GM23248 (cell line): ENCODE measurements at regions not wholly inside any gene's neighbourhood (a gene's known extent, or its start where the extent isn't known, plus 50 kb on each side); places are given as distances from the start of the nearest gene placed in this dataset.

Experiments used
- DNase-seq: peaks from one replicate; pipeline ENCODE4 v3.0.0-alpha.2; 2015
- H2AFZ ChIP-seq: fragments of 200-600 bp; sonication (generic); 2 replicates; pipeline ENCODE4 v1.6.1; 2016; ENCODE audit warnings: antibody characterized with exemption
- H3F3A ChIP-seq: fragments of 200-600 bp; sonication (generic); 2 replicates; pipeline ENCODE4 v1.6.1; 2016; ENCODE audit warnings: mild to moderate bottlenecking, antibody characterized with exemption, mixed run types; ENCODE audit not compliant: insufficient read depth
- H3K27ac ChIP-seq: fragments of 200-600 bp; sonication (generic); 2 replicates; pipeline ENCODE4 v1.5.1; 2016; ENCODE audit warnings: mild to moderate bottlenecking
- H3K27me3 ChIP-seq: fragments of 200-600 bp; sonication (generic); replicated peaks from 2 replicates; pipeline ENCODE4 v1.6.1; 2016; ENCODE audit warnings: mild to moderate bottlenecking; ENCODE audit not compliant: insufficient read depth
- H3K36me3 ChIP-seq: fragments of 200-600 bp; sonication (generic); 2 replicates; pipeline ENCODE4 v1.6.1; 2016; ENCODE audit warnings: low read depth, mild to moderate bottlenecking
- H3K4me1 ChIP-seq: fragments of 200-600 bp; sonication (generic); 2 replicates; pipeline ENCODE4 v1.6.1; 2016; ENCODE audit warnings: mild to moderate bottlenecking; ENCODE audit not compliant: insufficient read depth
- H3K4me2 ChIP-seq: fragments of 200-600 bp; sonication (generic); one replicate; pipeline ENCODE4 v1.6.1; 2016; ENCODE audit warnings: mild to moderate bottlenecking; ENCODE audit not compliant: unreplicated experiment
- H3K4me3 ChIP-seq: fragments of 200-600 bp; sonication (generic); 2 replicates; pipeline ENCODE4 v1.5.1; 2016; ENCODE audit warnings: mild to moderate bottlenecking
- H3K79me2 ChIP-seq: fragments of 200-600 bp; sonication (generic); 2 replicates; pipeline ENCODE4 v1.6.1; 2016; ENCODE audit warnings: mild to moderate bottlenecking; ENCODE audit not compliant: insufficient read depth
- H3K9ac ChIP-seq: fragments of 200-600 bp; sonication (generic); 2 replicates; pipeline ENCODE4 v1.6.1; 2016; ENCODE audit warnings: mild to moderate bottlenecking
- H3K9me2 ChIP-seq: fragments of 200-600 bp; sonication (generic); 2 replicates; pipeline ENCODE4 v1.6.1; 2016; ENCODE audit warnings: mixed run types, mild to moderate bottlenecking, moderate library complexity; ENCODE audit not compliant: insufficient read depth
- H3K9me3 ChIP-seq: fragments of 200-600 bp; sonication (generic); one replicate; pipeline ENCODE4 v1.6.1; 2017; ENCODE audit warnings: low read depth
- H4K20me1 ChIP-seq: fragments of 200-600 bp; sonication (generic); 2 replicates; pipeline ENCODE4 v1.6.0; 2016; ENCODE audit not compliant: insufficient read depth
- EZH2 ChIP-seq: fragments of 200-600 bp; sonication (generic); IDR thresholded peaks from 2 replicates; pipeline ENCODE4 v1.6.1; 2018; ENCODE audit warnings: antibody characterized with exemption, mild to moderate bottlenecking; ENCODE audit not compliant: insufficient read depth, poor library complexity, severe bottlenecking
- EZH2phosphoT487 ChIP-seq: fragments of 200-600 bp; sonication (generic); IDR thresholded peaks from 2 replicates; pipeline ENCODE4 v1.6.1; 2018; ENCODE audit warnings: antibody characterized with exemption, moderate library complexity, mild to moderate bottlenecking, low read depth; ENCODE audit not compliant: insufficient read depth
- WGBS, 2 experiments: methylation state at CpG; one replicate each; pipeline ENCODE4 v1.1.6; 2015 to 2017; ENCODE audit warnings: low lambda C conversion rate in 2 of 2, low coverage in 1 of 2; ENCODE audit errors: missing lambda C conversion rate in 2 of 2; 5-methylcytosine and 5-hydroxymethylcytosine counted together
- in situ Hi-C: fragments of 300-500 bp; cut with MboI; formaldehyde crosslinking; loops from 2 replicates; pipeline ENCODE4 v1.15.0; 2020

DNA sequence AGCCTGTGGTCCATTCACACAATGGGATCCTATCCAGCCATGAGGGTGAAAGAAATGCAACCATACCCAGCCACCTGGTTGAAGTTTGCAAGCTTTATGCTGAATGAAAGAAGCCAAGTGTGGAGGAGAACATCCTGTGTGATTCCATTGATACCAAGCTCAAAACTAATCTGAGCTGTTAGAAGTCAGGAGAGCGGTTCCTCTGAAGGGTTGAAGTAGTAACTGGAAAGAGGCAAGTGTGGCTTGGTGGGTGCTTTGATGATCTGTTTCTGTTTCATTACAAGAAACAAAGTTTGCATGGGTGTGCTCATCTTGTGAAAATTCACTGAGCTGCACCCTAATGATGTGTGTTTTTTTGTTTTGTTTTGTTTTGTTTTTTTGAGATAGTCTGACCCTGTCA lies 99.4 kb downstream of the SALL1 start:
- H4K20me1 ChIP-seq: no peaks in the 10 kb centered on the region
- no peak for DNase-seq
- TF ChIP-seq EZH2phosphoT487: no peak
- TF ChIP-seq EZH2: no peak
- no peaks in the 10 kb centered on the region for H3K36me3 ChIP-seq
- no peak overlapping the region for H2AFZ ChIP-seq
- 0 out of 2 replicates have a peak, but pooled peaks cover 4% of the 10 kb centered on the region for H3K27me3 ChIP-seq
- no peaks in the 10 kb centered on the region for H3F3A ChIP-seq
- no peak overlapping the region for H3K4me3 ChIP-seq
- WGBS, 2 experiments: 65 to 69% methylated on average over 1 of the region's 1 CpG
- no peak overlapping the region for H3K4me2 ChIP-seq
- H3K9me3 ChIP-seq: no peaks in the 10 kb centered on the region
- no peaks in the 10 kb centered on the region for H3K79me2 ChIP-seq
- no peaks in the 10 kb centered on the region for H3K9me2 ChIP-seq
- H3K9ac ChIP-seq: no peak overlapping the region
- H3K27ac ChIP-seq: no peak overlapping the region
- in situ Hi-C loops: no loop called here
- H3K4me1 ChIP-seq: no peaks in the 10 kb centered on the region

DNA sequence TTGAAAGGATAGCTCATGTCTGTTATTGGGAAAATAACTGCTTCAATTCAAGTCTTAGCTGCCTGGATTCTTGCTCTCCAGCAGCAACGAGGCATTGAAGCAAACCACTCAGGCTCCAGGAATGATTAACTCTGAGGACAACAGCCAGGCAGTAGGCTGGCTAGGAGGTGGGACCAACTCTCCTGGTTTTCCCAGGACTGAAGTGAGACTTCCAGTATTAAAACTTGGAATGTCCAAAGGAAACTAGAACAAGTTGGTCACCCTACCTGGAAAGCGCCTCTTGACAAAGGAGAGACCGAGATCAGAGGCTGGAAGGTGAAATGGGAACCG lies 100.7 kb downstream of the SALL1 start:
- 59 to 60% methylated on average over 4 of the region's 4 CpGs for WGBS, 2 experiments
- no peaks in the 10 kb centered on the region for H4K20me1 ChIP-seq
- no peaks in the 10 kb centered on the region for H3K9me2 ChIP-seq
- H3K27me3 ChIP-seq: no peaks in the 10 kb centered on the region
- no peaks in the 10 kb centered on the region for H3K9me3 ChIP-seq
- H3K79me2 ChIP-seq: no peaks in the 10 kb centered on the region
- TF ChIP-seq EZH2 (no peak), EZH2phosphoT487 (no peak)
- no peaks in the 10 kb centered on the region for H3F3A ChIP-seq
- no peak for DNase-seq
- H3K27ac ChIP-seq: no peak overlapping the region
- no peak overlapping the region for H3K9ac ChIP-seq
- H3K36me3 ChIP-seq: no peaks in the 10 kb centered on the region
- no peak overlapping the region for H3K4me3 ChIP-seq
- no peak overlapping the region for H3K4me2 ChIP-seq
- H2AFZ ChIP-seq: no peak overlapping the region
- in situ Hi-C loops: no loop called here
- no peaks in the 10 kb centered on the region for H3K4me1 ChIP-seq

DNA sequence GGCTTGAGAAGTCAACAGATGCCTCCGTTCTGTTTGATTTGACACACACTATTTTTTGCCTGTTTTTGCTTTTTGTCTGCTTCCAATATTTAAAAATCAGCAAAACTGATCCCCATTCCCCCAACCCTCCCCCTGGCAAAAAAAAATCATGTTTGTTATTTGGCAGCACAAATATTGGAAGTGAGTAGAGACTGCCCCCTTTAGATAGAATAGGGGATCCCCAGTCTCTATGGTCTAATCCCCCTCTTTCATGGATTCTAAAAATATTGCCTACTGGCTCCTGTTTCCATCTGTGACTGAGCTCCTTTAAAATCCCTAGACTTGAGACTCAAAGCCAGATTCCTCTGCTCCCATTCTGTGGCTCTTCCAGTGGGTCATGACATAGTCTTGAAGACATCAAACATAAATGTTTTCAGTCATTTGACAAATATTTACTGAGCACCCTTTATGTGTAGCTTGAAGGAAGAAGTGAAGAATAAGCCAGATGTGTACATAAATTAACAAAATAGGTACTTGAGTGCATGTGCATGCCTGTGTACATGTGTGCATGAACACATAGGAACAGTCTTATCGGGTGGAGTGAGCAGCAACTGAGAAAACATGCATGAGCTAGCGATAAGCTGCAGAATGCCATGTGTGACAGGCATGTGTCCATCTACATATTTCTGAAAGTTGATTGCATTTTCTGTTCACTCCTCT lies 101.2 kb downstream of the SALL1 start:
- DNase-seq: no peak
- TF ChIP-seq EZH2phosphoT487 (no peak), EZH2 (no peak)
- Histone ChIP-seq H3K9ac (no peak overlapping the region), H3K27me3 (no peaks in the 10 kb centered on the region), H3K27ac (no peak overlapping the region), H3K9me2 (no peaks in the 10 kb centered on the region), H3K4me3 (no peak overlapping the region), H4K20me1 (no peaks in the 10 kb centered on the region), H3K4me1 (no peaks in the 10 kb centered on the region), H3K9me3 (no peaks in the 10 kb centered on the region), H2AFZ (no peak overlapping the region), H3K4me2 (no peak overlapping the region), H3F3A (no peaks in the 10 kb centered on the region), H3K79me2 (no peaks in the 10 kb centered on the region), H3K36me3 (no peaks in the 10 kb centered on the region)
- in situ Hi-C loops: no loop called here
- 56 to 67% methylated on average over 3 of the region's 3 CpGs for WGBS, 2 experiments

DNA sequence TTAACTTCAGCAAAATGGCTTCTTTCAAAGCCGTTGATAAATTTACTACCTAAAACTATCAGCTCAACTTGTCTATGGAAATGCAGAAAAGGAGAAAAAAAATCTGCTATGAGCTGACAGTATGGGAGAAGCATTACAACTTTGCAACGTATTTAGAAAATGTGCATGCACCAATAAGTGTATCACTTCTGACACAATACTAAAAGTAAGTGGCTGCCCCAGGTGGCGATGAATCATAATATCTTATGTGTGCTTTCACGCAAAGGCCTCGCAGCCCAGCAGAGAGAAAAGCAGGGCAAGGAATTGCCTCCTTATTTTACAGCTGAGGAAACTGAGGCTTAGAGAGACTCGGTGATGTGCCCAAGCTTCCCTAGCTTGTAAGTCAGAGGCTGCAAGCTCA lies 101.8 kb downstream of the SALL1 start:
- in situ Hi-C loops: no loop called here
- no peak for DNase-seq

DNA sequence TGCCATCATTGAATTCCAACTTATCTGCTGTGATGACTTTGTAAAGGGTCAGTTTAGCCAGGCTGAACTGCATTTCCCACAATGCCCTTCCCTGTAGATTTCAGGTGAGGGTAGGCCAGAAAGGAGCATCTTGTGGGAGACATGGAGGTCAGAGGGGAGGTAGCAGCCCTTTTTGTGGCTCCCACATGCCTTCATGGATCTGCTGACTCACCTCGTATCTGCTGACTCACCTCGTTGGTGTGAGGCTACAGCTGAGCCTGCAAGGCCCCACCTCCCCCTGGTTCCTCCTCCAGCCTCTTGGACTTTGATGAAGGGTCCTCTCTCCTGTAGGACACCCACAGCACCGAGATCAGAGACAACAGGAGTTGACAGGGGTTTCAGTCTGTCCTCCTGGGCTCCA lies 102.5 kb downstream of the SALL1 start:
- Histone ChIP-seq H4K20me1 (no peaks in the 10 kb centered on the region), H3K79me2 (no peaks in the 10 kb centered on the region), H3K27me3 (no peaks in the 10 kb centered on the region), H3F3A (no peaks in the 10 kb centered on the region), H2AFZ (no peak overlapping the region), H3K9ac (no peak overlapping the region), H3K9me2 (no peaks in the 10 kb centered on the region), H3K27ac (no peak overlapping the region), H3K9me3 (no peaks in the 10 kb centered on the region), H3K4me1 (no peaks in the 10 kb centered on the region), H3K4me3 (no peak overlapping the region), H3K4me2 (no peak overlapping the region), H3K36me3 (no peaks in the 10 kb centered on the region)
- no peak for TF ChIP-seq EZH2
- no peak for TF ChIP-seq EZH2phosphoT487
- 64 to 72% methylated on average over 3 of the region's 3 CpGs for WGBS, 2 experiments
- peak; percentile 25 for DNase-seq
- in situ Hi-C loops: no loop called here

More for the DNA sequence above, 101.8 kb downstream of the SALL1 start:
- Histone ChIP-seq H3K9ac (no peak overlapping the region), H3K9me2 (no peaks in the 10 kb centered on the region), H4K20me1 (no peaks in the 10 kb centered on the region), H2AFZ (no peak overlapping the region), H3K4me3 (no peak overlapping the region), H3K79me2 (no peaks in the 10 kb centered on the region), H3K27ac (no peak overlapping the region), H3F3A (no peaks in the 10 kb centered on the region), H3K9me3 (no peaks in the 10 kb centered on the region), H3K4me2 (no peak overlapping the region), H3K36me3 (no peaks in the 10 kb centered on the region), H3K4me1 (no peaks in the 10 kb centered on the region), H3K27me3 (no peaks in the 10 kb centered on the region)
- no peak for TF ChIP-seq EZH2phosphoT487
- no peak for TF ChIP-seq EZH2
- 69 to 75% methylated on average over 6 of the region's 6 CpGs for WGBS, 2 experiments
